Liver (tissue), 8 donors: ENCODE measurements at regions not wholly inside any gene's neighbourhood (a gene's known extent, or its start where the extent isn't known, plus 50 kb on each side); places are given as distances from the start of the nearest gene placed in this dataset.

Source experiments
- DNase-seq: peaks from one replicate; pipeline ENCODE4 v3.0.0-alpha.2; 2017; ENCODE audit warnings: low spot score
- H3K27ac ChIP-seq, 2 donors: one replicate each; pipeline ENCODE4 v1.7.0; 2013; ENCODE audit warnings: inconsistent platforms in 2 of 2, low read length in 2 of 2, control low read depth in 1 of 2, low read depth in 1 of 2, mild to moderate bottlenecking in 1 of 2
- H3K27me3 ChIP-seq, 4 donors: one replicate each; pipeline versions ENCODE4 v1.6.1 to v1.7.0; 2013; ENCODE audit warnings: low read length in 3 of 4, inconsistent platforms in 1 of 4, mild to moderate bottlenecking in 1 of 4, moderate library complexity in 1 of 4; ENCODE audit not compliant: control insufficient read depth in 4 of 4, insufficient read depth in 4 of 4
- H3K36me3 ChIP-seq, 4 donors: one replicate each; pipeline versions ENCODE4 v1.6.1 to v1.7.0; 2013; ENCODE audit warnings: low read length in 3 of 4, mild to moderate bottlenecking in 3 of 4, low read depth in 1 of 4, moderate library complexity in 1 of 4; ENCODE audit not compliant: control insufficient read depth in 4 of 4, insufficient read depth in 3 of 4
- H3K4me1 ChIP-seq, 4 donors: one replicate each; pipeline versions ENCODE4 v1.6.1 to v1.7.0; 2013; ENCODE audit warnings: low read length in 3 of 4, mild to moderate bottlenecking in 3 of 4, moderate library complexity in 1 of 4; ENCODE audit not compliant: control insufficient read depth in 4 of 4, insufficient read depth in 4 of 4
- H3K4me3 ChIP-seq, 3 donors: one replicate each; pipeline versions ENCODE4 v1.6.1 to v1.7.0; 2013; ENCODE audit warnings: low read length in 3 of 3, control low read depth in 1 of 3, low read depth in 1 of 3, mild to moderate bottlenecking in 1 of 3
- H3K9ac ChIP-seq, 2 donors: one replicate each; pipeline ENCODE4 v1.7.0; 2013; ENCODE audit warnings: low read length in 2 of 2, mild to moderate bottlenecking in 2 of 2, moderate library complexity in 2 of 2, control low read depth in 1 of 2, low read depth in 1 of 2
- H3K9me3 ChIP-seq, 4 donors: one replicate each; pipeline versions ENCODE4 v1.6.1 to v1.7.0; 2013; ENCODE audit warnings: low read length in 3 of 4; ENCODE audit not compliant: control insufficient read depth in 4 of 4
- ATF3 ChIP-seq: IDR thresholded peaks from 2 replicates; pipeline ENCODE4 v1.6.1; 2016; ENCODE audit warnings: antibody characterized with exemption
- CTCF ChIP-seq: fragments of 150-350 bp; IDR thresholded peaks from 2 replicates; pipeline ENCODE4 v1.5.1; 2017; ENCODE audit warnings: improper control_type of control experiment, low read depth, low read length; ENCODE audit not compliant: missing input control
- EGR1 ChIP-seq, 2 donors: IDR thresholded peaks; 2 replicates each; pipeline ENCODE4 v1.6.1; 2016 to 2018; ENCODE audit warnings: antibody characterized with exemption in 2 of 2, low read depth in 2 of 2
- FOXA1 ChIP-seq: IDR thresholded peaks from 2 replicates; pipeline ENCODE4 v1.6.1; 2016; ENCODE audit warnings: antibody characterized with exemption
- FOXA2 ChIP-seq: IDR thresholded peaks from 2 replicates; pipeline ENCODE4 v1.6.1; 2016; ENCODE audit warnings: antibody characterized with exemption
- GABPA ChIP-seq, 2 donors: IDR thresholded peaks in 1 of 2; conservative IDR thresholded peaks in 1 of 2; 2 replicates each; pipeline ENCODE4 v1.6.1; 2016; ENCODE audit warnings: antibody characterized with exemption in 2 of 2, mild to moderate bottlenecking in 1 of 2, moderate library complexity in 1 of 2
- HNF4A ChIP-seq, 2 donors: conservative IDR thresholded peaks; 2 replicates each; pipeline ENCODE4 v1.6.1; 2016; ENCODE audit warnings: antibody characterized with exemption in 2 of 2, mild to moderate bottlenecking in 2 of 2
- HNF4G ChIP-seq: IDR thresholded peaks from 2 replicates; pipeline ENCODE4 v1.6.1; 2016; ENCODE audit warnings: antibody characterized with exemption
- JUND ChIP-seq, 2 donors: IDR thresholded peaks; 2 replicates each; pipeline ENCODE4 v1.6.1; 2016; ENCODE audit warnings: antibody characterized with exemption in 2 of 2
- MAX ChIP-seq: IDR thresholded peaks from 2 replicates; pipeline ENCODE4 v1.6.1; 2016; ENCODE audit warnings: antibody characterized with exemption
- NR2F2 ChIP-seq: IDR thresholded peaks from 2 replicates; pipeline ENCODE4 v1.6.1; 2016; ENCODE audit warnings: antibody characterized with exemption
- RAD21 ChIP-seq, 2 donors: IDR thresholded peaks; 2 replicates each; pipeline ENCODE4 v1.6.1; 2016; ENCODE audit warnings: antibody characterized with exemption in 2 of 2, mild to moderate bottlenecking in 2 of 2
- REST ChIP-seq: IDR thresholded peaks from 2 replicates; pipeline ENCODE4 v1.6.1; 2016; ENCODE audit warnings: antibody characterized with exemption, mild to moderate bottlenecking
- RXRA ChIP-seq, 2 donors: IDR thresholded peaks; 2 replicates each; pipeline ENCODE4 v1.6.1; 2017 to 2018; ENCODE audit warnings: antibody characterized with exemption in 2 of 2, mild to moderate bottlenecking in 1 of 2
- SP1 ChIP-seq: IDR thresholded peaks from 2 replicates; pipeline ENCODE4 v1.6.1; 2018; ENCODE audit warnings: antibody characterized with exemption, mild to moderate bottlenecking
- TAF1 ChIP-seq: conservative IDR thresholded peaks from 2 replicates; pipeline ENCODE4 v1.6.1; 2016; ENCODE audit warnings: antibody characterized with exemption, mild to moderate bottlenecking
- YY1 ChIP-seq: IDR thresholded peaks from 2 replicates; pipeline ENCODE4 v1.6.1; 2016; ENCODE audit warnings: antibody characterized with exemption, mild to moderate bottlenecking
- ZBTB33 ChIP-seq: IDR thresholded peaks from 2 replicates; pipeline ENCODE4 v1.6.1; 2016; ENCODE audit warnings: antibody characterized with exemption
- WGBS: extraction: QIAGEN DNeasy Blood & Tissue Kit; methylation state at CpG from one replicate; pipeline ENCODE4 v1.1.7; 2013; 5-methylcytosine and 5-hydroxymethylcytosine counted together
- donor health status: healthy.
- donor health status: healthy.
- donor health status: healthy.
- donor health status: healthy.
- donor health status: healthy.

- WGBS = 41% methylated on average over 5 of the region's 5 CpGs
- Histone ChIP-seq H3K36me3 (no peaks in the 10 kb centered on the region), H3K9ac (no peak overlapping the region), H3K27me3 (no peaks in the 10 kb centered on the region), H3K4me1 (peaks cover 0 to under 1% (median 0%) of the 10 kb centered on the region in 4 donors), H3K4me3 (no peak overlapping the region), H3K27ac (no peak overlapping the region), H3K9me3 (peaks cover 0 to 3% (median 0%) of the 10 kb centered on the region in 4 donors)
- DNase-seq = no peak
- TF ChIP-seq SP1 (peak; percentile 68), RAD21 (IDR thresholded peaks at IDR 0.05) (peak; percentile 31 to 34), HNF4A (conservative IDR thresholded peaks at IDR 0.05) (peak; percentile 66 to 80), GABPA (IDR thresholded peaks at IDR 0.05 in 1 of 2, conservative IDR thresholded peaks at IDR 0.05 in 1 of 2) (no peak), REST (no peak), FOXA1 (no peak), ZBTB33 (peak; percentile 31), NR2F2 (no peak), MAX (peak; percentile 33), YY1 (peak; percentile 14), JUND (IDR thresholded peaks at IDR 0.05) (peak; percentile 91 to 96), RXRA (IDR thresholded peaks at IDR 0.05) (peak; percentile 40 to 77), EGR1 (IDR thresholded peaks at IDR 0.05; ENCODE audit: low read depth in 2 of 2) (no peak), ATF3 (peak; percentile 80), FOXA2 (peak; percentile 9), CTCF (no peak), TAF1 (no peak), HNF4G (no peak)
These were observed 297.1 kb upstream of the C9orf72 start for GRCh38 chr9:27870404-27870803.
